ENCODE measurements at regions not wholly inside any gene's neighbourhood (a gene's known extent, or its start where the extent isn't known, plus 50 kb on each side); places are given as distances from the start of the nearest gene placed in this dataset.

GRCh38 chr16:10266809-10267208 is 84.6 kb upstream of the GRIN2A start:
- TF ChIP-seq, protein P1, sequence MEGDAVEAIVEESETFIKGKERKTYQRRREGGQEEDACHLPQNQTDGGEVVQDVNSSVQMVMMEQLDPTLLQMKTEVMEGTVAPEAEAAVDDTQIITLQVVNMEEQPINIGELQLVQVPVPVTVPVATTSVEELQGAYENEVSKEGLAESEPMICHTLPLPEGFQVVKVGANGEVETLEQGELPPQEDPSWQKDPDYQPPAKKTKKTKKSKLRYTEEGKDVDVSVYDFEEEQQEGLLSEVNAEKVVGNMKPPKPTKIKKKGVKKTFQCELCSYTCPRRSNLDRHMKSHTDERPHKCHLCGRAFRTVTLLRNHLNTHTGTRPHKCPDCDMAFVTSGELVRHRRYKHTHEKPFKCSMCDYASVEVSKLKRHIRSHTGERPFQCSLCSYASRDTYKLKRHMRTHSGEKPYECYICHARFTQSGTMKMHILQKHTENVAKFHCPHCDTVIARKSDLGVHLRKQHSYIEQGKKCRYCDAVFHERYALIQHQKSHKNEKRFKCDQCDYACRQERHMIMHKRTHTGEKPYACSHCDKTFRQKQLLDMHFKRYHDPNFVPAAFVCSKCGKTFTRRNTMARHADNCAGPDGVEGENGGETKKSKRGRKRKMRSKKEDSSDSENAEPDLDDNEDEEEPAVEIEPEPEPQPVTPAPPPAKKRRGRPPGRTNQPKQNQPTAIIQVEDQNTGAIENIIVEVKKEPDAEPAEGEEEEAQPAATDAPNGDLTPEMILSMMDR (IDR thresholded peaks at IDR 0.05): no peak
- TF ChIP-seq ESRRA (IDR thresholded peaks at IDR 0.05; ENCODE audit: borderline replicate concordance, low read length) (no peak), RFX5 (IDR thresholded peaks at IDR 0.05) (no peak), REST (IDR thresholded peaks at IDR 0.05) (no peak), GATA3 (IDR thresholded peaks at IDR 0.05; ENCODE audit: borderline replicate concordance) (no peak), CEBPB (IDR thresholded peaks at IDR 0.05) (no peak), POLR2A (IDR thresholded peaks at IDR 0.05; ENCODE audit: low read length) (no peak), JUN (IDR thresholded peaks at IDR 0.05) (no peak), FOXS1 (CRISPR knock-in tag; IDR thresholded peaks at IDR 0.05) (no peak), RAD21 (conservative IDR thresholded peaks at IDR 0.05 in 1 of 2, IDR thresholded peaks at IDR 0.05 in 1 of 2) (no peak), MYC (IDR thresholded peaks at IDR 0.05; ENCODE audit: borderline replicate concordance, low read length) (no peak), SREBF2 (IDR thresholded peaks at IDR 0.05) (no peak)
- TF ChIP-seq, protein P2, sequence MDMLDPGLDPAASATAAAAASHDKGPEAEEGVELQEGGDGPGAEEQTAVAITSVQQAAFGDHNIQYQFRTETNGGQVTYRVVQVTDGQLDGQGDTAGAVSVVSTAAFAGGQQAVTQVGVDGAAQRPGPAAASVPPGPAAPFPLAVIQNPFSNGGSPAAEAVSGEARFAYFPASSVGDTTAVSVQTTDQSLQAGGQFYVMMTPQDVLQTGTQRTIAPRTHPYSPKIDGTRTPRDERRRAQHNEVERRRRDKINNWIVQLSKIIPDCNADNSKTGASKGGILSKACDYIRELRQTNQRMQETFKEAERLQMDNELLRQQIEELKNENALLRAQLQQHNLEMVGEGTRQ (IDR thresholded peaks at IDR 0.05): no peak
